B cell (primary cell): ENCODE measurements at regions not wholly inside any gene's neighbourhood (a gene's known extent, or its start where the extent isn't known, plus 50 kb on each side); places are given as distances from the start of the nearest gene placed in this dataset.

Source experiments
- CTCF ChIP-seq: fragments of 200-600 bp; IDR thresholded peaks from one replicate; pipeline ENCODE4 v1.8.0; 2022; ENCODE audit warnings: antibody characterized with exemption, mild to moderate bottlenecking
- EZH2 ChIP-seq: IDR thresholded peaks from 2 replicates; pipeline ENCODE4 v1.6.1; 2012; ENCODE audit warnings: borderline replicate concordance, low read depth, mild to moderate bottlenecking, moderate library complexity, low read length; ENCODE audit not compliant: insufficient read depth, poor library complexity, severe bottlenecking

- no peak for TF ChIP-seq CTCF
- no peak for TF ChIP-seq EZH2
Measured at GRCh38 chr3:99236576-99236975, 335.1 kb upstream of the DCBLD2 start.
